Superior temporal gyrus (tissue), 1 donor: ENCODE measurements at regions not wholly inside any gene's neighbourhood (a gene's known extent, or its start where the extent isn't known, plus 50 kb on each side); places are given as distances from the start of the nearest gene placed in this dataset.

Experiments used
- DNase-seq: peaks from one replicate; pipeline ENCODE4 v3.0.0-alpha.2; 2016; ENCODE audit errors: extremely low spot score

DNA sequence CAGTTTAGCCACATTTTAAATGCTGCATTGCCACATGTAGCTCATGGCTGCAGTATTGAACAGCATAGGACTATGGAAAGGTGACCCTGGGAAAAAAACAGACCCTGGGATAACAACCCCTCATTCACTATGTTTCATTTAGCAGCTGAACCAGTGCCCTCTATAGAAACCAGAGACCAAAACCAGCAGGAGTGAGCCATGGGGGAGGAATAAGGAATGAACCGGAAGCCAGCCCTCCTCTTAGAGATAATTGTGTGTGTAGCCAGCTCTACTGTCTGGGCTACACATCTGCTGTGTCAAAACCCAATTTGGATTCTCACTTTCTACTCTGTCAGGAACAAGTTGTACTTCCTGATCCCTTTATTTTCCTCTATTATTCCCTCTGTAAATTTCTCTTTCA lies 158.5 kb upstream of the S100G start:
- DNase-seq: peak; percentile 18

DNA sequence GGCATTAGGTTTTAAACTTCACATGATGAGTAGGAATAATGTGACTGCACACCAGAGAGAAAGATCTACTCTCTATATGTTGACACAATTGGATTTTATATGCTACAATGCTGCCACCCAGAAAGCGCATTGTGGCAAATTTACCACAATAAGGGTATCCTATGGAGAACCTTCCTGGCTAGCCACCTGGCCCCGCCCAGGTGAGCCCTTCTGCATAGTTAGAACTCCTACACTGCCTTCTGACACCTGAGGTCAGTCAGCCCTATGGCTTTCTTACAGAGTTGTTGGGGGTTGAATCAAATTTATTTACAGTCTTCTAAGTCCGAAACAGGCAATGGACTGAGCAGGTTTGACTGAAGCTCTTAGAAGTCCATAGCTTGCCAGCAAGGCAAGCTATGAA lies 153.8 kb upstream of the S100G start:
- no peak for DNase-seq

DNA sequence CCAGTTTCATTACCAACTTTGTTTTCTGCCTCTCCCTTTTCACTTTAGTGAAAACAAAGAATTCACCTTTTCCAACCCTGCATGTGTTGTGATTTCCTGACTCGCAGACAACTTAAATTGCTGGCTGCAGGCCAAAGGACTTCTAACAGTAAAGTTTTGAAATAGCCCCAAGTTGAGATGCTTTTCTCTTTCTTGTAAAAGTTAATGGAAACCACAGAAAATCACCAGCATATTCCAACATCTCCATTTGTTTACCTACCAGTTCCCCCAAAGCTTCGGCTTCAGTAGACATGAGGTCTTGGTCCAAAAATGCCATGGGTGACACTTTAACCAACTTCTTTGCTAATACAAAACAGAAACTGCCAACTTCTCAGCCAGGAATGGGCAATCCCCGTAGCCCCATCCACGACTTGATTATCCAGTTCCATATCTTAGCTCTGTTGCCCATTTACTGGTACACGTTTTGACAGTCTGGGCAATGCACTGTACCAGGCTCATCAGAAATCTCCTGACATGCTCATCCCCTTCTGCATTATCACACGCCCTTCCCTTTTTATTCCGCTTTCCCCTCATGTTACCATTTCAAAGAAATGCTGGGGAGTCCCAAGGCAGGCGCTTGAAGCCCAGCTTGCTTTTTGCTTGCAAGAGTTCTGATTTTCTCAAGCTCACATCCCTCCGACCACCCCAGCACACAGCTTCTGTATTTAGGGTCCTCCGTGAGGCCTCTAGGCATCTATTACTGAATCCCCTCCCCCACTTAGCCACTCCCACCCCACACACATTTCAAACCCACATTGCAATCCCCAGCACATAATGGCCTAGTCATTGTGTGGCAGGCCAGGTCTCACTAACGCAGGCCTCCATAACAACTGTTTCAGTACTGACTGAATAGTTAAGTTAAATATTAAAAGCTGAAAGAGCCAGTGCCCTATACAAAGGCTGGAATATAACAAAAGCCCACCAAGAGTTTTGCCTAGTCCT lies 137.9 kb upstream of the S100G start:
- DNase-seq: no peak

DNA sequence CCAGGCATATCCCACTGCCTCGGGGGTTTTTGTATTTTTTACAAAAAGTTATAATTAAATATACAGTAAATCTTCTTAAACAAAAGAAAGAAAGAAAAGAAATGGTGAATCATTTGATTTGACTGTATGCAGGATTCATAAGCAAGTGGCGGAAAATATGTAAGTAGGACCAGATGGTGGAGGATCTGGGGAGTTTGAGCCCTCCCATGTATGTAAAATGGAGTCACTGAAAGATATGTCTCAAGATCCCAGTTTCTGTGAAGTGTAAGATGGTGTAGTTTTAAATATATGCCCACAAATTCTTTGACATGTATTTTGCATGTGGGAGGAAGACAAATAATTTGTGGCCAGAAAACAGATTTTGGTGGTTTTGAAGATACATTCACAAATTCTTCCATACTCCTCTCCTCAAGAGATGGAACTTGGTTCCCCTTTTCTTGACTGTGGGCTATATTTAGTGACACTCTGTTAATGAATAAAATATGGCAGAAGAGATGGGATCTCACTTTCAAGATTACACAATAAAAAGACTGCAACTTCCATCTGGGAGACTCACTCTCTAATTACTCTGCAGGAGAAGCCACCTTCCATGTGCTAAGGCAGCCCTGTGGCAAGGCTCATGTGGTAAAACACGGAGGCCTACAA lies 133.6 kb upstream of the S100G start:
- no peak for DNase-seq

DNA sequence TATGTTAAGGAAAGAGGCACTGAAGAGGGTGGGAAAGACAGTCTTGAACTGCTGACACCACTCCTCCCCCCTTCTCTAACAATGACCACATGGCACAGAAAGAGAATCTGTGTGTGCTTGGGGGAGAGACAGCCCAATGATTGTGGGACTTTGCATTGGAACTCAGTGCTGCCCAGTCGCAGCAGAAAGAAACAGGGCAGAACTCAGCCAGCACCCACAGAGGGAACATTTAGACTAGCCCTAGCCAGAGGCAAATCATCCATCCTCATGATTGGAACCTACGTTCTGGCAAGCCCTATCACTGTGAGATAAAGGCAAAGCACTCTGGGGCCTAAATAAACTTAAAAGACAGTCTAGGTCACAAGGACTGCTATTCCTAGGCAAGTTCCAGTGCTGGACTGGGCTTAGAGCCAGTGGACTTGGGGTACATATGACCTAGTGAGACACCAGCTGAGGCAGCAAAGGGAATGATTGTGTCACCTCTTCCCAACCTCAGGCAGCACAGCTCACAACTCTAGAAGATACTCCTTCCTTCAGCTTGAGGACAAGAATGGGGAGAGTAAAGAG lies 132.8 kb upstream of the S100G start:
- no peak for DNase-seq

DNA sequence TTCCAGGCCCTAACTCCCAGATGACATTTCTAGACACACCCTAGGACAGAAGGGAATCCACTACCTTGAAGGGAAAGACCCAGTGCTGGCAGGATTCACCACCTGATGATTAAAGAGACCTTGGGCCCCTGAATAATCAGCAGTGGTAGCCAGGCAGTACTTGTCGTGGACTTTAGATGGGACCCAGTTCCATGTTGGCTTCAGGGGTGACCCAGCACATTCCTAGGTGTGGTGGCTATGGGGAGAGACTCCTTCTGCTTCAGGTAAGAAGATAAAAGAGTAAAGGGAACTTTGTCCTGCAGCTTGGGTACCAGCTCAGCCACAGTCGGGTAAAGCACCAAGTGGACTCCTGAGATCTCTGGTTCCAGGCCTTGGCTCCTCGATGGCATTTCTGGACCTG lies 131.8 kb upstream of the S100G start:
- no peak for DNase-seq

DNA sequence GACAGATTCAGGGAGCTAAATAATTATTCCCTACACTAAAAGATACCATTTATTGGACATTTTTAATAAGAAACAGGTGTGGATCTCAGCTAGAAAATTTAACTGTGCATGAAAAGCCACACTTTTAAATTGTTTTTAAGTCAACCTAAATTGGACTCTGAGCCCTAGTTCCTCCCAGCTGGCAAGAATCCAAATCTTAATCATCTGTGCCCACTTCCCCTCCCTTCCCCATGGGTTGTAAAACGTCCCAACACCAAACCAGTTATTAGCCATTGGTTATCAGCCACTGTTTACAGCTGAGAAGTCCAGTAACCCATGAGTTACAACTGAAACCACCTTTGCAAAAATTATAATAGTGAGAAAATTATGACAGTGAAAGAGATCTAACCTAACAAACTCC lies 125.6 kb upstream of the S100G start:
- DNase-seq: no peak

DNA sequence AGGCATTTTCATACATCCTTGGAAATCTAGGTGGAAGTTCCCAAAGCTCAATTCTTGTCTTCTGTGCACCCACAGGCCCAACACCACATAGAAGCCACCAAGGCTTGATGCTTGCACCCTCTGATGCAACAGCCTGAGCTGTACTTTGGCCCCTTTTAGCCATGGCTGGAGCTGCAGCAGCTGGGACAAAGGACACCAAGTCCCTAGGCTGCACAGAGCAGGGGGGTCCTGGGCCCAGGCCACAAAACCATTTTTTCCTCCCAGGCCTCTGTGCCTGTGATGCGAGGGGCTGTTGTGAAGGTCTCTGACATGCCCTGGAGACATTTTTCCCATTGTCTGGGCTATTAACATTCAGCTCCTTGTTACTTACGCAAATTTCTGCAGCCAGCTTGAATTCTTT lies 124.0 kb upstream of the S100G start:
- DNase-seq: no peak

DNA sequence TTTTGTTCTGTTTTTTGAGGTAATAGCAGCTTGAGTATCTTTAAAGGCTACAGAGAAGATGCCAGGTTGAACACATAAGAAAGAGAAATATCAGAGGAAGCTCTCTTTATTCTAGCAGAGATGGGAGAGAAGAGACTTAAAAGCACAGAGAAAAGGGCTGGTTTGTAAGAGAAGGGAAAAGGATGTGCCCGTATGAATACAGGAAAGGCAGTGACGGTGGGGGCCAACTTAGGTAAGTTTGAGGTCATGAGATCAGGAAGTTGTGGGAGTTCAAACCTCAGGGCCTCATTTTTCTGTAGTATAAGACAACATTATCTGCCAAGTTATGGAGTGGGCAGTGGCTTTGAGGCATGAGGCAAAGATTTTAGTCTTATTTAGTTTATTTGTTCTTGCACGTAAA lies 121.3 kb upstream of the S100G start:
- DNase-seq: no peak
